HG02588 (cell line): ENCODE measurements at regions not wholly inside any gene's neighbourhood (a gene's known extent, or its start where the extent isn't known, plus 50 kb on each side); places are given as distances from the start of the nearest gene placed in this dataset.
"Not testable (repeated sequence)": the region's sequence is repeated elsewhere in the genome, so short reads cannot be mapped to it uniquely, and the experiment has no call there.

ENCODE experiments used
- ATAC-seq: cut with Tn5 transposase; IDR thresholded peaks from one replicate; pipeline ENCODE4 v1.9.1; 2021; ENCODE audit warnings: mild to moderate bottlenecking, moderate library complexity; ENCODE audit not compliant: unreplicated experiment

DNA sequence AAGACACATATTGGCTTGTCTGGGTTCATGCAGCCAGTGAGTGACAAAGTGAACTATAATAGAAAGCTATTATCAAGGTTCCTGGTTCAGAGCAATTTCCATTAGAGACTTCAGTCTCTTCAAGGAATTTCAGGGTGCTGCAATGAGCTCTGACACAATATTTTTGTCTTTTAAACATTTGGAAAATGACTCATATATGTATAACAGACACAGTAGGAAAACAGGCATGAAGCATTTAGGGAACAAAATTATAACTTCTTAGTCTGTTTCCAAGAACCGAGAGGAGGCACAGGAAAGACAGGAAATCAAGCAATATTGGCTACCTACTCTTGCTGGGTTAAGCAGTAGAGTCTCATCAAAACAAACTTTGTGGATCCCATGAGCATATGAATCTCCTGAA, 170.4 kb downstream of the PTPRC start:
- ATAC-seq: no peak

DNA sequence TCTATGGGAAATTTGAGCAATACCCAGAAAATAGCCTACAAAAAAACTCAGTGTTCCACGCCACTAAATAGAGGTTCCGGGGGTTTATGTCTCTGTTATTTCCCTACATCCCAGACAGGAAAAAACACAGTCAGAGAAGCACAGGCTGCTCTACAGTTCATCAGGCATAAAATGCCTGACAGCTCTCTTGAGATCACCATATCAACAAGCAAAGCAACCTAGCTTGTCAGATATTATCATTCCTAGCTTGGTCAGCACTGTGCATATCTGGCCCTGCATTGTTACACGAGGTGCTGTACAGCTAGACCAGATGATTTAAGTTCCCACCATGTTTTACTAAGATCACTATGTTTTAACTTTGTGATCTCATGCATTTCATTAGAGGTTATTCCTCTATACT, 172.6 kb downstream of the PTPRC start:
- ATAC-seq: no peak

DNA sequence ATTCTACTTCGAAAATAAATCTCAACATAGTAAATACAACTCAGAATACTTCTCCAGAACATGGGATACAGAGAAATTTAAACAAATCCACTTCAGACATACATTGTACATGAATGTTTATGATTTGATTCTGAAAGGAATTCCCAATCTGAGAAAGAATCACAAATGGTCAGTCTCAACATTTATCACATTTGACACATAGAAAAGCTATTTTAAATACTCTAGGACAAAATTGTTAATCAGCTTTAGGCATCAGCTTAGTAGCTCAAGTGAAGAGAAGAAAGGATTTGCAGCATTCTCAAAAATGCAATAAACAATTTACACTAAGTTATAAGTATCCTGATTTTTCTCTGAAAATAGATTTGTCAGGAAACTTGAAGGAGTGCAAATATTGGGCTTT, 184.8 kb downstream of the PTPRC start:
- ATAC-seq: no peak

DNA sequence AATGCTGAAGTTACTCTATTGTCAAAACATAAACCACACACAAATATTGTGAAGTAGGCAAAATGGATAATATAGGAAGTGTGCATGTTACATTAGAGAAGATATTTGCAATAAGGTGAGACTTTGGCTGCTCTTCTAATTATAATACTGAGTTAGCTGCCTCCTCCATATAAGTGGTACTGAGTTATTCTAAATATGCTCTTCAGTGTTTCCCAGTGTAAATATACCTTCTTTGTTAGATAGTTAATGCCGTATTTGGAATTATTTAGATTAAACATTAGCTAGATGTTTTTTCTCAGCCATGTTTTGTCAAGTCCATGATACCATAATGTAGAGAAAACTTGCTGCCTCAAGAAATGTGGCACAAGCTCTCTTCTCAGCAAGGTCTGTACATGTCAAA, 186.4 kb downstream of the PTPRC start:
- no peak for ATAC-seq

DNA sequence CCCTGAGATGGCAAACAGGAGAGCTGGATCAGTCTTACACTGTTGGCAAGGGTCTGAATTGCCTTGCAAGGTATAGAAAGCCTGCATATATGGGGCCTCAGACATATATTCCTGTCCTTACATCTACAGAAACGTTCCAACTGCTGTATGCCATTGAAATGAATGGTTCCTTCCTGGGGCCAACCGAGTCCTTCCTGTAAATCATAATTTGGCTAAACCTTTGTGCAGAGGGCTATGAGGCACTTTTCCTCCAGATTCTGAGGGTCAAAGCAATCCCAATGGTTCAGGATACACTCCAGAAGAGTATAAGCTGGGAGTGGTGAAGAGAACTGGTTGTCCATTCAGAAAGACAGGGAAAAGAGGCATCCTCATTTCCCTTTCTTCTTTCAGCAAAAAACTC, 190.5 kb downstream of the PTPRC start:
- no peak for ATAC-seq

DNA sequence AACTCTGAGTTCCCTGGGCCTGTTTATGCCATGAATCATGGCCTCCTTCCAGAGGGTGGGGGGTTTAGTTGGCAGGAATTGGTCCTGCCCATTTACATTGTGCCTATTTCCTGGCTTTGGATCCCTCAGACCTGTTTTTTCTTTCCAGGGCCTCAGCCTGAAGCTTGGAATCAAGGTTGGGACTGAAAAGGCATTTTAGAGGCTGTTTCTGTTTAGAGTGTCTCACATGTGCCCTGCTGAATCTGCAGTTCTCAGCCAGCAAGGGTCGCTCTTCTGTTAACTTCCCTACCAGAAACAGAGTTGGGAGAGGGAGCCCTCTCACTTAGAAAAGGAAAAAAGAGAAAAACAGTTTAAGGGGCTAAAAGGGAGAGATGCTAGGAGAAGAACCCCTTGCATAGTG, 191.1 kb downstream of the PTPRC start:
- no peak for ATAC-seq

DNA sequence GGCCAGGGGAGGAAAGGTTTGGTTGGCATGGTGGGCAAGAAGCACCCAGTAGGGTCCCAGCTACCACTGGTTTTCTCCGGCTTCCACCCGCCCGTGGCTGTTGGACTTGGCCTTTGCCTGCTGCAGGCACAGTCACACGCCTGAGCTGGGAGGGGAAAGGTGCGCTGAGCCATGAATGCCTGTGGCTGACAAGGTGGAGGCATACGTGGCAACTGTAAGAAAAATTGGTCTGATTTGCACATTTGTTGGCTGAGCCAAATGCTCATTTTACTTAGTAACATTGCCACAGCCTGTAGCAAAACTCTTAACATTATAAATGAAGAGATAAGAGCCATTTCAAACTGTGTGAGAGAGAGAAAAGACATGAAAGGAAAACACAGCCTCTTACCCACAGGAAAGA, 191.6 kb downstream of the PTPRC start:
- no peak for ATAC-seq

DNA sequence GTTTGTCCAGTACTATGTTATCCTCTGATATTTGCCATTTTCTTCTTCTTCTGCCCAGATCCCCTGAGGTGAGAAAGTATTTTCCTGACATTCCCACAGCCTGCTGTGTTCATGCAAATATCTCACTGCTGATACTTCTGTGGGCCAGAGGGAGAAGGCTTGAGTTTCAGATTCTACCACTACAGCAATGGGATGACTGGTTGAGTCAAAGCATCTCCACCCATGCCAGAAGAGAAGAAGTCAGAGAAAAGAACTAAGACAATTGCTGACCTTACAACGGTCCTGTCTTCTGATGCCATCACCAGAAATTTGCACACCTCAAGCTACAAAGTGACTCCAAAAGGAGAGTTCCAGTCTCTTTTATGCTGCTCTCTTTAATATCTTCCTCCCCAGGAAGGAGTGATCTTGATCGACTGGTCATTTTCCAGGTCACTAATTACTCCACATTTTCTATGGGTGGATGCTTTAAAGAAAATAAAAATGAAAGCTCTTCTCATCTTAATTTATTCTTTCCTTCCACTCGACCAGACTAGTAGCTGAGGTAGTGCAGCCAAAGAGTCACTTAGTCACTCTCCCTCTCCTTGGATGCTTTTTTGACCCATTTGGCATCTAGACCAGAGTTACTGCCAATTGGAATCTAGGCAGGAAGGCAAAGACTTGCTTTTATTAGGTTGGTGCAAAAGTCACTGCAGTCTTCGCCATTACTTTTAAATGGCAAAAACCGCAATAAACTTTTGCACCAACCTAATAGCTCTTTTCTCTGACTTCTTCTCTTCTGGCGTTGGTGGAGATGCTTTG, 195.1 kb downstream of the PTPRC start:
- ATAC-seq: no peak

DNA sequence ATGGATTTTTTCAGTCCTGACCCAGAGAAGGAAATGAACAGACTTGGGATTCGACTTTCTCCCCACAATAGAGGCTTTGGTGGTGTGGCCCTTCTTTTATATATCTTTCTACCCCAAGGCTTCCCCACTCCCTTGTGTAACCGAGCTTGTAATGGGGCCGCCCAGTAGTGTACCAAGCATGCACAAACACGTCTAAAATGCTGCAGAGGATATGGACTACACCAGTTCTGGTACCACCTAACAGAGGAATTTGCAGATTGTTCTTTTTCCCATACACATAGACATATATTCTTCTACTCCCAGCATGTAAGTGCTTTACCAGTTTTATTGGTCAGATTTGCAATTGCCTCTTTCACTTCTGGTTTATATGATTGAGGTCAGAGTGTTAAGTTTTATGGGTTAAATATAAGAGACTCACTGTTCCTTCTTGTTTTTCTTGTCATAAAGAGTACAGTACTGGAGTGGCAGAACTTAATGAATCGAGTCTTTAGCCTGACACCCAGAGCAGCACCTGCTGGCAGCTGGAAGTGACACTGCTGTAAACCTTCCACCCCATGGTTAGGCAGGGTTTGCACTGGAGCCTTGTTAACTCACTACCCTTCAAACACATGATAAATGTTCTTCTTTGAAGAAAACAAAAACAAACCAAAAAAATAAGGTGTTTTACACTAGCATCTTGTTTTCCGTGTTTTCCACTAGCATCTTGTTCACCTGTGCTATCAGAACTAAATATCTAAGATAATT, 198.6 kb downstream of the PTPRC start:
- ATAC-seq: no peak

DNA sequence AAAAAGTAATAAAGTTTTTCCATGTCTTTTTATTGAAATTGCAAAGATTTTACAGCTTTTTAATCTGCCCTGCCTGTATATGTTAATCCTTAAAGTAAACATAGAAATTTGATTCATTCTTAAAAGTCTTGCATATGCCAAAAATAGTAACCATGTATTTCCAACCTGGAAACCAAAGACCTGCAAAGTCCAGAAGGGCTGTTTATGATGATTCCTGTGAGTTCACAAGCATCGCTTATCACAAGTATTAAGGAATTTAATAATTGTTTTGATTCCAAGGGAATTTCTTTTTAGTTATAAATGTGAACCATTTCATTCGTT, 199.1 kb downstream of the PTPRC start:
- ATAC-seq: no peak

DNA sequence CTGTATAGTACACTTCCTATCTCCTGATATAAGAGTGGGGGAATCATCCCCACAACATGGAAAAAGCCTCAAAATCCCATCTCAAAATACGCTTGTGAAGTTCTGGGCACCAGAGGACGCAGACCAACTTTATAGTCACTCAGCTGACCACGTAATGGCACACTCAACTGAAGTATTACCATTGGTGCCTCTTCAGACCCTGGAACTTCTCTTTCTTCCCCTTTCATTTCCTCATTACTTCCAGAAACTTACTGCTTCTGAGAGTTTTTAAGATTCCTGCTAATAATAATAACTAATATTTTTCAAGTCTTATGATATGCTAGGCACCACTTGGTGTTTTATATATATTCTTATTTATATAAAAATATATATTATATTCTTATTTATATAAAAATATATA, 202.6 kb downstream of the PTPRC start:
- ATAC-seq: no peak

DNA sequence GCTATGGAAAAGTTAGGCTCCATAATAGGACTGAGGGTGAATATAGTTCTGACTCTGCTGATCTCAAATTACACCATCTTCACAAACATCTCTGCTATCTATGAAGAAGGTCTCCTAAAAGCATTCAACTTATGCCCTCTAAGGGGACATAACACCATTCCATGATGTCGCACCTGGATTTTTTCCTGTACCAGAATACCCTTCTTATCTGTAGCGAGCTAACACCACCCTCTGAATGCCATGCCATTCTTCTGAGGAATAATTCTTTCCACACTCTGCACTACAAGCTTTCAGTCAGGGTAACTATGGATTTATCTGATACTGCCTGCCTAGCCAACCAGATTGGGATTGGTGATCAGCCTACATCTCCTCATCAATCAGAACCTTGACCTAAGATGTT, 203.8 kb downstream of the PTPRC start:
- no peak for ATAC-seq

DNA sequence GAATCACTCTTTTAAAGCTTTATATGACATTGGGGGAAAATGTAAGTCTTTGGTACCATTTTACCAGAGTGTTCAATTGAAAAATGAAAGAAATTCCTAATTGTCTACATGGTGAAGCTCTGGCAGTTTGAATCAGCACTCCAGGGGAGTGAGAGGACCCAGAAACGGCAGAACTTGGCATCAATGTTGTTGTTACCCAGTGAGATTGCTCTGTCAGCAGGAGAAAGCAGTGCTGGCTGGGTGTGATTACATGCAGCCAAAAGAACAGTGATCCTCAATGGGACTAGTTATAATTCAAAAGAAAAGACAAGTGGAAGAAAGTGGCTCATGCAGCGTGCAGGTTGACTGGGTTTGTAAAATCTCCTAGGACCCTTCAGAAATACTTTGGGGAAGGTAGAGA, 206.4 kb downstream of the PTPRC start:
- no peak for ATAC-seq

DNA sequence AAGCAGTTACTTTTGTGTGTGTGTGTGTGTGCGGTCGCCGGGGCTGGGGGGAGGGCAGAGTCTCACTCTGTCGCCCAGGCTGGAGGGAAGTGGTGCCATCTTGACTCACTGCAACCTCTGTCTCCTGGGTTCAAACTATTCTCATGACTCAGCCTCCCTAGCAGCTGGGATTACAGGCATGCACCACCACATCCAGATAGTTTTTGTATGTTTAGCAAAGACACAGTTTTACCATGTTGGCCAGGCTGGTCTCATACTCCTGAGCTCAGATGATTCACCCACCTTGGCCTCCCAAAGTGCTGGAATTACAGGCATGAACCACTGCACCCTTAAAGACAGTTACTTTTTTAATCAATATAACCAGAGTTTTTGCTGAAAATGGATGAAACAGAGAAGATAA, 207.0 kb downstream of the PTPRC start:
- no peak for ATAC-seq

DNA sequence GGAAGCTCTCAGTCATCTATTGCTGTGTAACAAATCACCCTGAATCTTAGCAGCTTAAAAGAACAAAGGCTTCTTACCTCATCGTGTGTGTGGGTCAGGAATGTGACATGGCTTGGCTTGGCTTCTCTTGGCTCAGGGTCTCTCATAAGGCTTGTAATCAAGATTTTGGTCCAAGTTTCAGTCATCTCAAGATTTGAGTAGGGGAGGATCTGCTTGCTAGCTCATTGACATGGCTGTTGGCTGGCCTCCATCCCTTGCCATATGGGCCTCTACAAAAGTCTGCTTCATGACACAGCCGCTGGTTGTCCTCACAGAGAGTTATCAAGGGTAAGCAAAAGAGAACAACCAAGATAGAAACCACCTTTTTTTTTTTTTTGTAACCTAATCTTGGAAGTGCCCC, 207.7 kb downstream of the PTPRC start:
- no peak for ATAC-seq

DNA sequence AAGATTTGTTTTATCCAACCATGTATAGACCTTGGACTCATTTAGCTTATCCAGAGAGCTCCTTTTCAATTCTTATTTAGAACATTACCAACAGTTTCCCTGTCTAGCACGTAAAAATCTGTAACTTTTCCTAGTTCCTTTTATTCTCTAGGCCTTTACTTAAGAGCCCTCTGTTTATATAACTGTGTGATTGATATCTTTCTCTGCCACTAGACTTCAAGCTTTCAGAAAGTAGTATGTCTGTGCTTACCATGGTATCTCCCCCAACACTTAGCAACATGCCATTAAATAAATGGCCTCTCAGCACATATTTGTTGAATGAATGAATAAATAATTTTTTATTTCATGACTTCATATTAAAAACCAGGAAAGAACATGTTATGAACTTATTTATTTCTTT, 209.4 kb downstream of the PTPRC start:
- no peak for ATAC-seq

DNA sequence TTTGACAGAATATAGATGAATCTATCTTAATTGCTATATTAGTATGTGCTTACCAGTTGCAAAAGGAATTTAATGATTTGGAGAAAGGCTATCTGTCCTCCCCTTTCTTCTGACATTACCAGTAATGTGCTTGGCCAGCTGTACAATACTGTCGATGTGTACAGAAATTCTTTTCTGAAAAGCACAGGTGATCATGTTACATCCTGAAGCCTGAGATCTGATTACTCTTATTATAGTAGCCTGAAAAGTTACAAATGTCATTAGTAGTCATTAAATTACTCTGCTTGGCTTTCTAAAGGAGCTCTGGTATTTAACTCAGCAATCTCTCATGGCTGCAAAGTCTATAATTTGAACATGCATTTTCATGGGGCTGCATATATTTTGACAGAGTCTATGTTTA, 209.8 kb downstream of the PTPRC start:
- no peak for ATAC-seq

DNA sequence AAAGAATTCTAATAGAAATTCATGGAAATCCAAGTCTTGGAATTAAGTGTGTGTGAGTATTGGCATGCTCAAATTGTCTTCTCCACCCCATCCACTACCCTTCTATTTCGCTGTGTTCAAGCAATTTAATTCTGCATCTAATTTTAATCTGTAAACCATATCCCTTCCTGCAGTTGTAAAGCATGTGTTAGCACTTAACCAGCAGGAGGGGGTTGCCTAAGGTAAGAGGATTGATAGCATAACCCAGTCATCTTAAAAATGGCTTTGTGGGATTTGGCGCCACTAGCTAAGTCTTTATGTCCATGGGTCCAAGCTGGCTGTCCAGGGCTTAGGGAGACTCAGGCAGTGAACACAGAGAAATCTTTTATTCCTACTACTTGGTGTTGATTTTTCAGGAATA, 210.3 kb downstream of the PTPRC start:
- no peak for ATAC-seq

DNA sequence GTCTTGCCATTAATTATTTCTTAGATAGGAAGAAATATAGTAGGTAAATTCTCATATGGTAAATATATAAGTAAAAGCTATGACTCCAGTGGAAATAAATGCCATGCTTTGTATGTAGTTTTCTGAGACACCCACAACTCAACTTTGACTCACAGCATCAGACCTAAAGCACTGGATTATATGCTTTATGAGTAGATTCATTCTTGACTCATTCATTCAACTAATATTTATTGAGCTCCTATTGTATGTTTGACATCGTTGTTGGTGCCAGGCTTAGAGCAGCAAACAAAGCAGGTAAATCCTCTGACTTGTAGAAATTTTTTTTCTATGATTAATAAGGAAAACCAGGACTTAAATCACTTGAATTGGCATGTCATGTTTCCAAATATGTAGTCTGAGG, 211.4 kb downstream of the PTPRC start:
- ATAC-seq: no peak

DNA sequence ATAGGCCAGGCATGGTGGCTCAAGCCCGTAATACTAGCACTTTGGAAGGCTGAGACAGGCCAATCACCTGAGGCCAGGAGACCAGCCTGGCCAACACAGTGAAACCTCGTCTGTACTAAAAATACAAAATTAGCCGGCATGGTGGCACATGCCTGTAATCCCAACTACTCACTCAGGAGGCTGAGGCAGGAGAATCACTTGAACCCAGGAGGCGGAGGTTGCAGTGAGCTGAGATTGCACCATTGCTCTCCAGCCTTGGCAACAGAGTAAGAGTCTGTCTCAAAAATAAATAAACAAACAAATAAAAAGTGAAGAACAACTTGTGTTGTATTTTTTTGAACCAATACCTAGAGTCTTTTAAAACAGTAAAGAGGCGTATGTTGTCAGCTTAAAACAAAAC, 212.1 kb downstream of the PTPRC start:
- not testable (repeated sequence) for ATAC-seq

DNA sequence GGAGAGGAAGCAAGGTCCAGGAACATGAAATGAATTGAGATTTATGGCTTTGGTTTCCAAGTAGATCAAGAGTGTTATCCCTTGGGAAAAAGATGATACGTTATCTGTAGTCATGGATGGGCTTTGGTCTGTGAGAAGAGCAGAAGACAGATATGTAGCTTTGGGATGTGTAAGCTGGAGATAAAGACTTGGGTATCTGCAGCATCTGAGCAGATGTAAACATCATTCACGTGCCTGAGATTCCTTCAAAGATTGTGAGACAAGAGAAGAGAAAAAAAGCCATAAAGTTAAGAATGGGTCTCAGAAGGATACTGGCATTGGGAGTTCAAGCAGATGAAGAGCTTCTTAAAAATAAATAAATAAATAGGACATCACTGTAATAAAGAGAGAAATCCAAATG, 217.8 kb downstream of the PTPRC start:
- ATAC-seq: no peak

DNA sequence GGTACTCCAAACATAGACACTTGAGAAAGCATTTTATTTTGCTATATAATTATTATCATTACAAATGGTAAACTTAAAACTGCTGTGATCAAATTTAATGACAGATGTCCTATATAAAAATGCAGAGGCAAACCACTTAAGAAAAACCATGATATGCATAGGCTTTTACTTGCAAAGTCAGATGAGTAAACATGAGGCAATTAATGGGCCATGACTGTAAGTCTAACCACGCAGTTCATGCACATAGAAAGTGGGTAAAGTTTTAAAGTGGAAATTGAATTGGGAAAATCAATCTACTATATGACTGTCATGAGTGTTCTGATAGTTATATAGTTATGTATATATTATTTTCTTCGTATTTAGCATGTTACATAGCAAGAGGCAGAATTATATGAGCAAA, 219.2 kb downstream of the PTPRC start:
- ATAC-seq: no peak

DNA sequence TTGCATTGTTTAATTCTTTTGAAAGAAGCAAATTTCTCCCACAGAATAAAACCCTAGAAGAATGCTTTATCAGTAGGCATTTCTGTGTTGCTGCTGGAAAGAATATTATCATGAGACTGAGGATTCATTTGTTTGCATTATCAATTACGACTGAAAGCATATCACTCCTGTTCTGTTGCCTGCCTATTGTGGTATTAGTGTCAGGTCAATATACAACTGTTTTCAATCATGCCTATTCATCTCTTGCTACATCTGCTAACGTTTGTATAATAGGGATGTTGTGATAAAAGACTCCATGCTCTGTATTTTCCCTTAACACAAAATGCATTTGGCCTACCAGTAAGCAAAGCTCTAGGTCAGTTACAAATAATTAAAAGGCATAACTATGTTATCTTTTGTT, 221.5 kb downstream of the PTPRC start:
- no peak for ATAC-seq
